Osteocyte (in vitro differentiated cells): ENCODE measurements at regions not wholly inside any gene's neighbourhood (a gene's known extent, or its start where the extent isn't known, plus 50 kb on each side); places are given as distances from the start of the nearest gene placed in this dataset.
A peak's percentile ranks its signal among the peaks of the same experiment; 100 is the strongest.

ENCODE experiments used
- DNase-seq: peaks from one replicate; pipeline ENCODE4 v3.0.0; 2021; ENCODE audit warnings: mixed read lengths; ENCODE audit not compliant: unreplicated experiment; ENCODE audit errors: extremely low spot score
- H3K27ac Mint-ChIP-seq: one replicate; pipeline ENCODE4 v1.8.0; 2021; ENCODE audit warnings: mild to moderate bottlenecking, mixed read lengths; ENCODE audit not compliant: unreplicated experiment
- H3K27me3 Mint-ChIP-seq: one replicate; pipeline ENCODE4 v1.8.0; 2021; ENCODE audit warnings: mixed read lengths; ENCODE audit not compliant: unreplicated experiment
- H3K36me3 Mint-ChIP-seq: one replicate; pipeline ENCODE4 v1.8.0; 2021; ENCODE audit warnings: mixed read lengths; ENCODE audit not compliant: unreplicated experiment
- H3K4me1 Mint-ChIP-seq: one replicate; pipeline ENCODE4 v1.8.0; 2021; ENCODE audit warnings: mixed read lengths; ENCODE audit not compliant: unreplicated experiment
- H3K4me3 Mint-ChIP-seq: one replicate; pipeline ENCODE4 v1.8.0; 2021; ENCODE audit warnings: mild to moderate bottlenecking, moderate library complexity, mixed read lengths; ENCODE audit not compliant: unreplicated experiment
- H3K9me3 Mint-ChIP-seq: one replicate; pipeline ENCODE4 v1.8.0; 2021; ENCODE audit warnings: mixed read lengths; ENCODE audit not compliant: unreplicated experiment
- CTCF ChIP-seq: fragments of 200-600 bp; sonication (generic); IDR thresholded peaks from 2 replicates; pipeline ENCODE4 v1.5.0; 2021; ENCODE audit warnings: antibody characterized with exemption, mild to moderate bottlenecking, moderate library complexity

GRCh38 chr12:91328451-91328850 is 145.8 kb upstream of the DCN start:
- no peaks in the 10 kb centered on the region for H3K9me3 Mint-ChIP-seq
- no peak for TF ChIP-seq CTCF
- no peaks in the 10 kb centered on the region for H3K36me3 Mint-ChIP-seq
- no peak for DNase-seq
- H3K4me1 Mint-ChIP-seq = peaks cover 38% of the 10 kb centered on the region
- H3K27ac Mint-ChIP-seq = peak overlapping the region; percentile 78
- no peak overlapping the region for H3K4me3 Mint-ChIP-seq
- no peaks in the 10 kb centered on the region for H3K27me3 Mint-ChIP-seq

- Mint-ChIP-seq H3K4me1 (peaks cover 38% of the 10 kb centered on the region), H3K9me3 (no peaks in the 10 kb centered on the region), H3K4me3 (peak overlapping the region; percentile 29), H3K27ac (peak overlapping the region; percentile 78), H3K36me3 (no peaks in the 10 kb centered on the region), H3K27me3 (no peaks in the 10 kb centered on the region)
- TF ChIP-seq CTCF = no peak
- no peak for DNase-seq
These were observed 145.3 kb upstream of the DCN start for GRCh38 chr12:91327889-91328288.

GRCh38 chr12:91327131-91327530 is 144.5 kb upstream of the DCN start:
- Mint-ChIP-seq H3K27ac (peak overlapping the region; percentile 78), H3K4me3 (peak overlapping the region; percentile 12)
- no peak for DNase-seq

GRCh38 chr12:91326058-91327027 is 143.7 kb upstream of the DCN start:
- no peaks in the 10 kb centered on the region for H3K27me3 Mint-ChIP-seq
- H3K4me3 Mint-ChIP-seq = peak overlapping the region; percentile 12
- no peak for DNase-seq
- no peaks in the 10 kb centered on the region for H3K9me3 Mint-ChIP-seq
- H3K4me1 Mint-ChIP-seq = peaks cover 38% of the 10 kb centered on the region
- no peaks in the 10 kb centered on the region for H3K36me3 Mint-ChIP-seq
- H3K27ac Mint-ChIP-seq = peak overlapping the region; percentile 89
- peak; percentile 93 for TF ChIP-seq CTCF

More at GRCh38 chr12:91327131-91327530, 144.5 kb upstream of the DCN start:
- Mint-ChIP-seq H3K36me3 (no peaks in the 10 kb centered on the region), H3K27me3 (no peaks in the 10 kb centered on the region), H3K4me1 (peaks cover 38% of the 10 kb centered on the region), H3K9me3 (no peaks in the 10 kb centered on the region)
- TF ChIP-seq CTCF = no peak

- no peak for DNase-seq
- Mint-ChIP-seq H3K9me3 (no peaks in the 10 kb centered on the region), H3K36me3 (peaks cover under 1% of the 10 kb centered on the region), H3K4me1 (peaks cover 40% of the 10 kb centered on the region), H3K4me3 (no peak overlapping the region), H3K27me3 (no peaks in the 10 kb centered on the region), H3K27ac (no peak overlapping the region)
- TF ChIP-seq CTCF = no peak
These were observed 138.4 kb upstream of the DCN start for GRCh38 chr12:91320999-91321398.
